Left ventricle myocardium inferior (tissue), 1 donor: ENCODE measurements at regions not wholly inside any gene's neighbourhood (a gene's known extent, or its start where the extent isn't known, plus 50 kb on each side); places are given as distances from the start of the nearest gene placed in this dataset.

Experiments
- DNase-seq: peaks from one replicate; pipeline ENCODE4 v3.0.0-alpha.2; 2020
- H3K27ac ChIP-seq: fragments of 200-600 bp; replicated peaks from 2 replicates; pipeline ENCODE4 v1.8.0; 2021
- H3K27me3 ChIP-seq: fragments of 200-600 bp; 2 replicates; pipeline ENCODE4 v1.8.0; 2021; ENCODE audit warnings: low read depth
- H3K36me3 ChIP-seq: fragments of 200-600 bp; 2 replicates; pipeline ENCODE4 v1.8.0; 2021
- H3K4me1 ChIP-seq: fragments of 200-600 bp; 2 replicates; pipeline ENCODE4 v1.8.0; 2021
- H3K4me3 ChIP-seq: fragments of 200-600 bp; 2 replicates; pipeline ENCODE4 v1.8.0; 2021; ENCODE audit warnings: mild to moderate bottlenecking, moderate library complexity
- H3K9me3 ChIP-seq: fragments of 200-600 bp; replicated peaks from 2 replicates; pipeline ENCODE4 v1.8.0; 2021
- CTCF ChIP-seq: fragments of 200-600 bp; IDR thresholded peaks from 2 replicates; pipeline ENCODE4 v1.8.0; 2021; ENCODE audit warnings: antibody characterized with exemption, mild to moderate bottlenecking, borderline replicate concordance
- intact Hi-C: fragments of 100-400 bp; cut with micrococcal nuclease; formaldehyde crosslinking; loops from one replicate; pipeline ENCODE4 v1.11.0; 2022
- donor health status: DM: no; HTN: yes; CAD: no; lungs with severe emphysema.

DNA sequence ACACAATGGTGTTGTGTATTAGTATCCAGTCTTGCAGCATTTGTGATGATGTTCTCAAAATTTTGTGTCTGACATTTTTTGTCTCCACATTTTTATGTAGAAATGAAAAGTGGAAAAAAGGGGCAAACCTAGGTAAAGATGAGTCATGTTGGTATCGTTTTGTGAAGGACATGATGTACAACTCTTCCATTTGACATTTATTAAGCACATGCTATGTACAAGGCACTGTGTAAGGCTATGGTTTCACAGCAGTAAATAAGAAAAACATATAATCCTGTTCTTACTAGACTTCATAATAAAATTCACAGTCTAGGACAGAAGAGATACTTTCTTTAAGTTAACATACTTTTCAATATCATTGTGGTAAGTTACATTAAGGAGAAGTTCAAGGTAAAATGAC, 143.5 kb upstream of the CNTN4 start:
- H3K9me3 ChIP-seq, result peaks cover 4% of the 10 kb centered on the region
- H3K4me3 ChIP-seq, result no peak overlapping the region
- intact Hi-C loops, result no loop called here
- H3K36me3 ChIP-seq, result no peaks in the 10 kb centered on the region
- no peak overlapping the region for H3K27ac ChIP-seq
- no peak for DNase-seq
- H3K27me3 ChIP-seq, result no peaks in the 10 kb centered on the region
- no peak for TF ChIP-seq CTCF
- no peaks in the 10 kb centered on the region for H3K4me1 ChIP-seq

GRCh38 chr3:1955750-1956149, 142.9 kb upstream of the CNTN4 start:
- DNase-seq, result no peak
- no peak overlapping the region for H3K27ac ChIP-seq
- intact Hi-C loops, result no loop called here
- H3K4me1 ChIP-seq, result no peaks in the 10 kb centered on the region
- H3K4me3 ChIP-seq, result no peak overlapping the region
- H3K9me3 ChIP-seq, result peaks cover 4% of the 10 kb centered on the region
- H3K27me3 ChIP-seq, result no peaks in the 10 kb centered on the region
- no peaks in the 10 kb centered on the region for H3K36me3 ChIP-seq
- no peak for TF ChIP-seq CTCF

DNA sequence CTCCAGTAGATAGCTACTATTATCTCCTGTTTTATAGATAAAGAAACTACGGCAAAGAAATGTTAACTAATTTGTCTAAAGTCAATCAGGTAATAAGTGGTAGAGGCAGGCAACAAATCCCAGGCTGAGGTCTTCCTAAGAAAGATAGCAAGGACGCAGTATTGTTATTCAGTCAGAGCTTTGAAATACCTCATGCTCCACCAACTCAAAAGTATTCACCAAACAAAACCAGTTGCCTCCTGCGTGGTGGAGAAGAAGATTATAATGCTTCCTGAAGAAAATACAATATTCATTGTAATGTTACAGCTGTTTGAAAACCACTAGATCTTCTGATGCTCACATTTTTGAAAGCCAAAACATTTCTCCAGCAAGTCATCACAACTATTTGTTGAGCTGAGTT, 138.2 kb upstream of the CNTN4 start:
- no peak for DNase-seq
- Histone ChIP-seq H3K36me3 (no peaks in the 10 kb centered on the region), H3K9me3 (peaks cover 4% of the 10 kb centered on the region), H3K4me1 (no peaks in the 10 kb centered on the region), H3K27me3 (no peaks in the 10 kb centered on the region), H3K4me3 (no peak overlapping the region), H3K27ac (no peak overlapping the region)
- intact Hi-C loops, result no loop called here
- TF ChIP-seq CTCF, result no peak

DNA sequence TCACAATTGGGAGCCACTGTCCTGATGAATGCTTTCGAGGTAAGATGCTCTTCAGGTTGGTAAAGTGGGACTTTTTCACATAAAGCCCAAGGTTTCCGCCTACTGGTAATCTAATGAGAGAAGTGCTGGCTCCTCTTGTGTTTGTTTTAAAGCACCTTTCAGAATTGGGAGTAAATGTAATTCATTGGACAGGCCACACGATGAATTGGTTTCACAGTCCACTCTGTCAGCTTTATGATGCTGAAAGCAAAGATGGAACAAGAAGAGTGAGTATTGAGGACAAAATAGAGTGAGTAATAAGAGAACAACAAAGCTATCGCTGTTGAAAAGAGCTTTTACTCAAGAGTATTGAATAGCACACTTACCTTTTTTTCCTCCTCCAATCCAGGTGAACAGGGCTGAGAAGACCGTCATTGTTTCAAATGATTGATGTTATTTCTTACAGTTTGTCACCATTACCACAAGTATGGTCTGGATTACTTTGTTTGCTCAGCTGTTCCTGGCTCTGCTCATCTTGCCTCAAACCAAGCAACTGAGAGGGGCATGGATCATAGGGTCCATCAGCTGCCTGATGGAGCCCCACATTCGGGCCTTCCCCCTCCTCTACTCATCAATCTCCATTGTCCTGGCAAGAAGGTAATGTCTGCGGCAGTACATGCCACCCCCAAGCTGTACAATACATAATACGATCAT, 136.1 kb upstream of the CNTN4 start:
- no peaks in the 10 kb centered on the region for H3K4me1 ChIP-seq
- no peak overlapping the region for H3K27ac ChIP-seq
- H3K27me3 ChIP-seq, result no peaks in the 10 kb centered on the region
- DNase-seq, result no peak
- no peak overlapping the region for H3K4me3 ChIP-seq
- no peaks in the 10 kb centered on the region for H3K9me3 ChIP-seq
- H3K36me3 ChIP-seq, result no peaks in the 10 kb centered on the region
- no peak for TF ChIP-seq CTCF
- intact Hi-C loops, result no loop called here

- no peak overlapping the region for H3K27ac ChIP-seq
- no peak for DNase-seq
- H3K4me3 ChIP-seq, result no peak overlapping the region
- H3K4me1 ChIP-seq, result no peaks in the 10 kb centered on the region
- TF ChIP-seq CTCF, result no peak
- H3K9me3 ChIP-seq, result no peaks in the 10 kb centered on the region
- H3K36me3 ChIP-seq, result no peaks in the 10 kb centered on the region
- no peaks in the 10 kb centered on the region for H3K27me3 ChIP-seq
- intact Hi-C loops, result no loop called here
Measured at GRCh38 chr3:1963896-1964295, 134.8 kb upstream of the CNTN4 start.
